ENCODE measurements at regions not wholly inside any gene's neighbourhood (a gene's known extent, or its start where the extent isn't known, plus 50 kb on each side); places are given as distances from the start of the nearest gene placed in this dataset.

- H3K4me1 ChIP-seq (ENCODE audit: control insufficient read depth, insufficient read depth, low read length), result peaks cover 6% of the 10 kb centered on the region; the same call in 1 of the 2 replicates
- H2AFZ ChIP-seq (replicated peaks; ENCODE audit: low read length, poor library complexity), result no peak overlapping the region
- H3K56ac ChIP-seq (ENCODE audit: extremely low read depth, insufficient read depth, low read length), result no peak overlapping the region
- CTCF ChIA-PET, result no interaction called here
- POLR2A ChIA-PET (ENCODE audit: unreplicated experiment), result no interaction called here
- H3K36me3 ChIP-seq (ENCODE audit: control insufficient read depth, insufficient read depth, low read length), result no peaks in the 10 kb centered on the region
- no peaks in the 10 kb centered on the region for H3K79me1 ChIP-seq (ENCODE audit: low read depth in 1 of 2, low read length in 2 of 2)
- H3K4me2 ChIP-seq (ENCODE audit: low read depth, low read length), result no peak overlapping the region
- H3K4ac ChIP-seq (ENCODE audit: low read depth, low read length), result no peak overlapping the region; the same call in 1 of the 2 replicates
- H3K9me3 ChIP-seq (ENCODE audit: control insufficient read depth, insufficient read depth, low read length), result no peaks in the 10 kb centered on the region
- H2AK9ac ChIP-seq (replicated peaks; ENCODE audit: low read depth, low read length, poor library complexity), result peak overlapping the region; percentile 75
- H3K4me3 ChIP-seq (ENCODE audit: insufficient read depth, low read depth, low read length), result no peak overlapping the region
- H2BK5ac ChIP-seq (ENCODE audit: low read depth, low read length, poor library complexity, severe bottlenecking), result no peak overlapping the region
- 38% methylated on average over 1 of the region's 12 CpGs; no CpG with 5 or more reads in 1 of the 2 experiments for WGBS, 2 experiments (ENCODE audit: extremely low coverage in 2 of 2, insufficient read length in 1 of 2)
- H2BK20ac ChIP-seq (ENCODE audit: low read depth, low read length), result no peak overlapping the region
- intact Hi-C loops (cut with micrococcal nuclease), result no loop called here
- peaks cover 2% of the 10 kb centered on the region; the same call in 1 of the 2 replicates for H3K27me3 ChIP-seq (ENCODE audit: control insufficient read depth, insufficient read depth, low read length)
- H3K9ac ChIP-seq (ENCODE audit: low read depth, low read length), result no peak overlapping the region
- H2BK15ac ChIP-seq (ENCODE audit: low read depth, low read length), result no peak overlapping the region
- H3K14ac ChIP-seq (replicated peaks; ENCODE audit: low read depth, low read length), result no peak overlapping the region
- dilution Hi-C loops (cut with HindIII; ENCODE audit: low sequenced_read_pairs, unreplicated experiment), result no loop called here
- in situ Hi-C loops (cut with MboI; ENCODE audit: low sequenced_read_pairs), result no loop called here
- H4K20me1 ChIP-seq (ENCODE audit: insufficient read depth, low read length), result no peaks in the 10 kb centered on the region
- peaks cover 13% of the 10 kb centered on the region for H3K9me1 ChIP-seq (ENCODE audit: insufficient read depth, low read length)
- H2BK120ac ChIP-seq (ENCODE audit: low read depth, low read length), result no peak overlapping the region
- no peak overlapping the region for H3K27ac ChIP-seq (ENCODE audit: insufficient read depth, low read length)
- peak overlapping the region; percentile 33; the same call in 1 of the 2 replicates for H2AK5ac ChIP-seq (ENCODE audit: low read depth, low read length)
- H4K91ac ChIP-seq (ENCODE audit: insufficient read depth, low read depth, low read length), result no peak overlapping the region
- no TSS peak for BruUV-seq (replicated peaks)
- TF ChIP-seq RCOR1 (IDR thresholded peaks at IDR 0.05; ENCODE audit: insufficient replicate concordance, low read length), result no peak
- no peak for TF ChIP-seq CEBPB (IDR thresholded peaks at IDR 0.05; ENCODE audit: low read depth, low read length)
- no peak for TF ChIP-seq NFE2L2 (IDR thresholded peaks at IDR 0.05; ENCODE audit: low read depth, low read length)
- TF ChIP-seq MXI1 (IDR thresholded peaks at IDR 0.05; ENCODE audit: borderline replicate concordance, low read depth, low read length), result no peak
- no peak for TF ChIP-seq RFX5 (IDR thresholded peaks at IDR 0.05; ENCODE audit: low read depth, low read length)
- no peak for TF ChIP-seq USF2 (IDR thresholded peaks at IDR 0.05; ENCODE audit: low read depth, low read length)
- no peak for TF ChIP-seq FOS (IDR thresholded peaks at IDR 0.05; ENCODE audit: low read depth, low read length)
- TF ChIP-seq CHD1 (IDR thresholded peaks at IDR 0.05; ENCODE audit: low read depth, low read length), result no peak
- no peak for TF ChIP-seq CTCF (conservative IDR thresholded peaks at IDR 0.05; ENCODE audit: low read depth, low read length)
- no peak for TF ChIP-seq RAD21 (IDR thresholded peaks at IDR 0.05; ENCODE audit: low read length)
- TF ChIP-seq MAFK (IDR thresholded peaks at IDR 0.05; ENCODE audit: low read depth, low read length), result no peak
- no peak for TF ChIP-seq SMC3 (IDR thresholded peaks at IDR 0.05; ENCODE audit: low read depth, low read length)
- TF ChIP-seq BHLHE40 (IDR thresholded peaks at IDR 0.05; ENCODE audit: low read depth, low read length), result no peak
- no peak for TF ChIP-seq MAZ (IDR thresholded peaks at IDR 0.05; ENCODE audit: borderline replicate concordance, low read depth, low read length)
- no peak for TF ChIP-seq ELK1 (IDR thresholded peaks at IDR 0.05; ENCODE audit: borderline replicate concordance, low read depth, low read length)
- no peak for TF ChIP-seq POLR2A (IDR thresholded peaks at IDR 0.05; ENCODE audit: low read depth, low read length)
- H4K8ac ChIP-seq (ENCODE audit: low read depth in 2 of 2, low read length in 2 of 2), result no peak overlapping the region
- DNase-seq, result peak; percentile 27
- no peak overlapping the region for H3K23ac ChIP-seq (ENCODE audit: low read depth, low read length)
- H3K18ac ChIP-seq (ENCODE audit: low read depth, low read length), result no peak overlapping the region
- ATAC-seq (ENCODE audit: low read depth), result no peak
- H4K5ac ChIP-seq (ENCODE audit: low read depth, low read length), result no peak overlapping the region
These were observed 53.3 kb upstream of the COL18A1 start for GRCh38 chr21:45351526-45352275.

Data from IMR-90 (cell line).